Activated CD8-positive, alpha-beta memory T cell treated with anti-CD3 and anti-CD28 coated beads, Interleukin-2, amount 10 ng/mL, durations not matched to agents 7 days and 5 days (primary cell): ENCODE measurements at regions not wholly inside any gene's neighbourhood (a gene's known extent, or its start where the extent isn't known, plus 50 kb on each side); places are given as distances from the start of the nearest gene placed in this dataset.
"Not testable (repeated sequence)": the region's sequence is repeated elsewhere in the genome, so short reads cannot be mapped to it uniquely, and the experiment has no call there.

Experiments used
- ATAC-seq: fragments of 150-1000 bp; cut with Tn5 transposase; one replicate; pipeline ENCODE4 v1.10.0; 2021; ENCODE audit warnings: moderate library complexity
- CTCF ChIA-PET: fragments of 350-600 bp; sonication (Branson Sonifier 250); formaldehyde crosslinking; loops from one replicate; lab custom pipeline; 2021; ENCODE audit warnings: antibody characterized with exemption; lab: Charles Lee
- DNase-seq: peaks from one replicate; pipeline ENCODE4 v3.0.0-alpha.2; 2020
- H3K27ac Mint-ChIP-seq: one replicate; pipeline ENCODE4 v1.8.0; 2021; ENCODE audit warnings: mild to moderate bottlenecking, mixed read lengths
- H3K27me3 Mint-ChIP-seq: one replicate; pipeline ENCODE4 v1.8.0; 2021; ENCODE audit warnings: mixed read lengths
- H3K36me3 Mint-ChIP-seq: one replicate; pipeline ENCODE4 v1.8.0; 2021; ENCODE audit warnings: mild to moderate bottlenecking, mixed read lengths
- H3K4me1 Mint-ChIP-seq: one replicate; pipeline ENCODE4 v1.8.0; 2021; ENCODE audit warnings: mixed read lengths
- H3K4me3 Mint-ChIP-seq: one replicate; pipeline ENCODE4 v1.8.0; 2021; ENCODE audit warnings: mild to moderate bottlenecking, moderate library complexity, mixed read lengths
- H3K9me3 Mint-ChIP-seq: one replicate; pipeline ENCODE4 v1.8.0; 2022; ENCODE audit warnings: low read depth, mixed read lengths

DNA sequence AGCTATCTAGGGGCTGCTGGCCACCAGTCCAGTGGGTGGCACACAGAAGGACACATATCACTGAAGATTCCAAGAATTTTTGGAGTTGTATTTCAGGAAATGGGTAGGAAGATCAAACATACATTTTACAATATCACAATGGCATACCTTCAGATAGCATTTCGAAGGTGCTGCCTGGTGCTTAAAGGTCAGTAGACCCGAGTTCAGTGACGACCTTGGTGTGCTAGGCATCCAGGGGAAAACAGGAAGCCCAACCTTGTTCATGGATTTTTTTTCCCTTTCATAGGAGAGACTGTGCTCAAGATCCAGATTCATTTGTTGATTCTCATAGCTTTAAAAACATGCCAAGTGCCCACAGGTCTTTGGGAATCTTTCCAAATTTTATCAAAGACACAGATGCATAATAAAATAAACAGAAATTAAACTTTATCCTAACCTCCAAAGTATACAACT, 51.0 kb upstream of the RCBTB2 start:
- peaks cover 2% of the 10 kb centered on the region for H3K9me3 Mint-ChIP-seq
- peaks cover 40% of the 10 kb centered on the region for H3K27me3 Mint-ChIP-seq
- no peak overlapping the region for H3K27ac Mint-ChIP-seq
- CTCF ChIA-PET, result interaction anchor here (1.2 to 6.7 kb wide), 5 partner anchors 9 to 250 kb away, joined by 3 to 110 read pairs (median 4); no protein-coding TSS in a partner anchor
- peaks cover 34% of the 10 kb centered on the region for H3K4me1 Mint-ChIP-seq
- DNase-seq (no peak), ATAC-seq (no peak)
- no peak overlapping the region for H3K4me3 Mint-ChIP-seq
- H3K36me3 Mint-ChIP-seq, result peaks cover 5% of the 10 kb centered on the region

DNA sequence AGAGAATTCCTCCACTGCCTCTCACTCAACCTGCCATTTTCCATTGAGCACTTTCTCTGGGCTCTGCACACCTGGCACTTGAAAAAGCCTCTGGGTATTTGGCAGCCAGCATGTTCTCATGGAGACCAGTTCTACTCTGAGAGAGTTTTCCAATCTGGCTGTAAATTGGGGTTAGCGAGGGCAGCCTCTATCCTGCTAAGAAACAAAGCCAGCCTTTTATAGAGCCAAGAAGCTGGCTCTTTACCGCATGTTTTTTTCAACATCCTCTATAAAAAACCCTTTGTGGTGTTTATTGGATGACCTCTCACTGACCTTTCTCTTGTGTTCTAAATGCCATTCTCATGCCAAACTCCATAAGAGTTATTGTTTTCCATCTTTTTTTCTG, 52.6 kb upstream of the RCBTB2 start:
- Mint-ChIP-seq H3K27ac (no peak overlapping the region), H3K36me3 (peaks cover 5% of the 10 kb centered on the region), H3K4me3 (no peak overlapping the region), H3K9me3 (peaks cover 2% of the 10 kb centered on the region), H3K27me3 (peaks cover 38% of the 10 kb centered on the region), H3K4me1 (peaks cover 20% of the 10 kb centered on the region)
- DNase-seq (no peak), ATAC-seq (no peak)
- CTCF ChIA-PET, result interaction anchor here (1.2 to 3.1 kb wide), 3 partner anchors 80 to 251 kb away, joined by 3 to 11 read pairs (median 6); no protein-coding TSS in a partner anchor

DNA sequence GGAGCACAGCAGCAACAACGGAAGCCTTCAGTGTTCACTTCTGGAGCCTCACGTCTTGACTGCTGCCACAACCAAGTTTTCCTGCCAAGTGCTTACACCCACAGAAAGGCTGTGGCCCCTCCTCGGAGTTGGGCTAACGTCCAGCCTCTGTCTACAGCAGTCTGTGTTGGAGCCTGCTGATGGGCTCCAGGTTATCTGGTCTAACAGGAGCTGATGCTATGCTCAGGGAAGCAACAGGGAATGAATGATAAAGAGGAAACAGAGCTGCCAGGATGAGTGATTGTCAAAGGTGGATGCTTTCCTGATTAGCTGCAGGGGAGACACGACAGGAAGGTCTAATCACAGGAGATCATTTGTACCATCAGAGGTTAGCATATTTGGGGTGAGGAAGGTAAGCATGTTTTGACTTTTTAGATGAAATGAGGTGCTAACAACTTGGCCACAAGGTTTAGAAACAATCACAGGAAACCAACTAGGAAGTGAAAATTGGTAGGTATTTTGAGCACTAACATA, 53.8 kb upstream of the RCBTB2 start:
- DNase-seq (no peak), ATAC-seq (peak; percentile 23)
- H3K4me3 Mint-ChIP-seq, result no peak overlapping the region
- H3K9me3 Mint-ChIP-seq, result peaks cover 2% of the 10 kb centered on the region
- H3K27me3 Mint-ChIP-seq, result peaks cover 29% of the 10 kb centered on the region
- peaks cover 16% of the 10 kb centered on the region for H3K4me1 Mint-ChIP-seq
- H3K27ac Mint-ChIP-seq, result peak overlapping the region; percentile 34
- CTCF ChIA-PET, result interaction anchor here (1.6 to 1.7 kb wide), 2 partner anchors 9 to 252 kb away, joined by 5 to 6 read pairs; no protein-coding TSS in a partner anchor
- H3K36me3 Mint-ChIP-seq, result peaks cover 5% of the 10 kb centered on the region

DNA sequence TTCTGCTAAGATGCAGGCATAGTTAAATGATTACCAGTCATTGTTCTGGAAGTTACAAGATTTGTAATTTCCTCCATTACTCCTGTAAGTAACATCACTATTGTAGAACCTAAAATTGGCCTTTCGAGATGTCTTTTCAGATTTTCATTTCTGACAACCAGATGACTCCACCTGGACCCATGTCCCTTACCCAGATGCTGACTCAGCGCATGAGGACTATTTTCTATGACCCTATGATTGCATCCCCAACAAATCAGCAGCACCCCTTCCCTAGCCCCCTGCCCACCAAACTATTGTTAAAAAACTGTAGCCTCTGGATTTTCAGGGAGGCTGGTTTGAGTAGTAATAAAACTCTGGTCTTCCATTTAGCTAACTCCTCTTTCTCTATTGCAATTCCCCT, 55.2 kb upstream of the RCBTB2 start:
- Mint-ChIP-seq H3K4me1 (peaks cover 16% of the 10 kb centered on the region), H3K27ac (no peak overlapping the region), H3K36me3 (peaks cover 5% of the 10 kb centered on the region), H3K4me3 (no peak overlapping the region), H3K27me3 (peaks cover 16% of the 10 kb centered on the region), H3K9me3 (peaks cover 2% of the 10 kb centered on the region)
- CTCF ChIA-PET, result interaction anchor here (1.0 kb wide), 1 partner anchor 8 kb away, joined by 5 read pairs; no protein-coding TSS in a partner anchor
- no peak for ATAC-seq
- DNase-seq, result no peak

DNA sequence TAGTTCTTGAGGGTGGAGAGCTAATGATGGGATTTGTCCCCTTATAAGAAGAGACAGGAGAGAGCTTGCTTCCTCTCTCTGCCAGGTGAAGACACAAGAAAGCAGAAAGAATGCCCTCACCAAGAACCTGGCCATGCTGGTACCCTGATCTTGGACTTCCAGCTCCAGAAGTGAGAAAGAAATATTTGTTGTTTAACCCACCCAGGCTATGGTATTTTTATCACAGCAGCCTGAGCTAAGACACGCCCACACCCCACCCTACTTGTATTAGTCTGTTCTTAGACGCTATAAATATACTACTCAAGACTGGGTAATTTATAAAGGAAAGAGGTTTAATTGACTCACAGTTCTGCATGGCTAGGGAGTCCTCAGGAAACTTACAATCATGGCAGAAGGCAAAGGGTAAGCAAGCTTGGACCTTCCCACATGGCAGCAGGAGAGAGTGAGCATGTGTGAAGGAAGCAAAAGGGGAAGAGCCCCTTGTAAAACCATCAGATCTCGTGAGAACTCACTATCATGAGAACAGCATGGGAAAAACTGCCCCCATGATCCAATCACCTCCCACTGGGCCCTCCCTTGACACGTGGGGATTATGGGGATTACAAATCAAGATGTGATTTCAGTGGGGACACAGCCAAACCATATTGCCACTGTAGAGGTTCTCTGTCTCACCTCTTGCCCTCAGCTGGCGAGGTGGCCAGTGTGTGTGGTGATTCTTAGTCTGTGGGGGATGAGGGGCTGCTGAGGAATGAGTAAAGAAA, 57.4 kb upstream of the RCBTB2 start:
- Mint-ChIP-seq H3K36me3 (peaks cover 5% of the 10 kb centered on the region), H3K27ac (no peak overlapping the region), H3K9me3 (peaks cover 2% of the 10 kb centered on the region), H3K27me3 (peaks cover 2% of the 10 kb centered on the region), H3K4me1 (peaks cover 16% of the 10 kb centered on the region), H3K4me3 (no peak overlapping the region)
- DNase-seq, result no peak
- no peak for ATAC-seq
- CTCF ChIA-PET, result interaction anchor here (0.9 kb wide), 2 partner anchors 10 to 12 kb away, joined by 3 to 5 read pairs; no protein-coding TSS in a partner anchor

DNA sequence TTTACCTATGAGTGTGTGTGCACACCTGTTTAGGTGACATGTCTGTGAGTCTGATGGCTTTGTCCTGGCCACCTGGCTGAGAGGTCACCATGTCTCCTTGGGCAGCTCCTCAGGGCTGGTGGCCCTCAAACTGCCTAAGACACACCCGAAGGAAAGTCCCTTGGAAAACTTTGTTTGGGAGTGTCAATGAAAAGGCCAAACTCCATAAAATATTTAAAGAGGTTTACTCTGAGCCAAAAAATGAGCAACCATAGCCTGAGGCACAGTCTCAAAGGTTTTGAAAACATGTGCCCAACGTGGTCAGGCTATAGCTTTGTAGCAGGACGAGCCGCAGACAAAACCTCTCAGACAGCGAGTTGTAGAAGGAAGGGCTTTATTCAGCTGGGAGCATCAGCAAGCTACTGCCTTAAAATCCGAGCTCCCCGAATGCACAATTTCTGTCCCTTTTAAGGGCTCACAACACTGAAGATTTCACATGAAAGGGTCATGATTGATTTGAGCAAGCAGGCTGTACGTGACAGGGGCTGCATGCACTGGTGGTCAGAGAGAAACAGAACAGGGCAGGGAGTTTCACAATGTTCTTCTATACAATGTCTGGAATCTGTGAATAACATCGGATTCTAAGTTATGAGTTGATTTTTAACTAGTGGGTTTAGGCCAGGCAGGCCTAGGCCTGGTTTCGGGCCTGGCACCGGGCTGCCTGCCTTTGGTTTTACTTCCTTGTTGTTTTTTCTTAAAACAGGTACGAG, 58.4 kb upstream of the RCBTB2 start:
- not testable (repeated sequence) for DNase-seq, H3K27me3 Mint-ChIP-seq, H3K4me3 Mint-ChIP-seq, H3K27ac Mint-ChIP-seq, ATAC-seq, H3K36me3 Mint-ChIP-seq, H3K9me3 Mint-ChIP-seq, H3K4me1 Mint-ChIP-seq
- CTCF ChIA-PET, result interaction anchor here (9.2 kb wide), 1 partner anchor 179 kb away, joined by 119 read pairs; no protein-coding TSS in a partner anchor

DNA sequence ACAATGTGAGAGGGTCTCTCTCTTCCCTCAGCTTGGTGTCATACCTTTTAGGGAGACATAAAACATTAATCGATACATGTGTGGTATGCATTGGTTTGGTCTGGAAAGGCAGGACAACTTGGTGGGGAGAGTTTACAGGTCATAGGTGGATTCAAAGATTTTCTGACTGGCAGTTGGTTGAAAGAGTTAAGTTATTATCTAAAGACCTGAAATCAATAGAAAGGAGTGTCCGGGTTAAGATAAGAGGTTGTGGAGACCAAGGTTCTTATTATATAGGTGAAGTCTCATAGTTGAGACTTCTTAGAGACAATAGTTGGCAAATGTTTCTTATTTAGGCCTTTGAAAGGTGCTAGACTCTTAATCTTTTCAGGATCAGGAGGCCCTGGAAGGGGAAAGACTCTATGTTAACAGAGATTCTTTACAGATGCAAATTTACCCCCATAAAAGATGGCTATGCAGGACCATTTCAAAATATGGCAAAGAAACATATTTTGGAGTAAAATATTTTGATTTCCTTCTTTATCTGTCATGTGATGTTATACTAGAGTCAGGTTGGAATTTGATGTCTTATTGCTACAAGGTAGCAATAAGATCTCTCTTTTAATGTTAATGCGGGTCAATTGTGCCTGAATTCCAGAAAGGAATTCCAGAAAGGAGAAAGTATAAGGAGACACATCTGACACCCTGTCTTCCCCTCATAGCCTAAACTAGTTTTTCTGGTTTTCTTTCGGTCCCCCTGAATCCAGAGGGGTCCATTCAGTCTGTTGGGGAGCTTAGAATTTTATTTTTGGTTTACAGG, 59.2 kb upstream of the RCBTB2 start:
- no peak overlapping the region for H3K4me3 Mint-ChIP-seq
- ATAC-seq (no peak), DNase-seq (no peak)
- no peak overlapping the region for H3K27ac Mint-ChIP-seq
- H3K27me3 Mint-ChIP-seq, result peaks cover 2% of the 10 kb centered on the region
- H3K36me3 Mint-ChIP-seq, result peaks cover 2% of the 10 kb centered on the region
- CTCF ChIA-PET, result interaction anchor here (1.5 to 9.2 kb wide), 3 partner anchors 9 to 178 kb away, joined by 4 to 119 read pairs (median 6); no protein-coding TSS in a partner anchor
- H3K9me3 Mint-ChIP-seq, result peaks cover 2% of the 10 kb centered on the region
- H3K4me1 Mint-ChIP-seq, result peaks cover 1% of the 10 kb centered on the region

DNA sequence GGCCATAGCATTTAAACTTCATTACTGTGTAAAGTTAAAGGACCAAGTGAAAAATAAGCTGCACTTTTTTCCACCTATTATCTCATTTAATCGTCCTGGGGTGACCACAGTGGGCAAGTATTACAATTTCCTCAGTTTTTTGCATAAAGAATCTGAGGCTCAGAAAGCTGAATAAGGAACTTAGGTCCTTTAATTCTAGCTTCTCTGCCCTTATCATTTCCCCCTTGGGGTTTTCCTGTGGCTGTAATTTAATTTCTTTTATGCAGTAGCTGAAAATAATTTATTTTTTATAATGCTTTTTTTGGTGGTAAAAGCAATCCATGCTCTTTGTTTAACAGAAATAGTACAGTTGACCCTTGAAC, 59.8 kb upstream of the RCBTB2 start:
- Mint-ChIP-seq H3K4me1 (no peaks in the 10 kb centered on the region), H3K9me3 (peaks cover 2% of the 10 kb centered on the region), H3K4me3 (no peak overlapping the region), H3K27ac (no peak overlapping the region), H3K27me3 (peaks cover 2% of the 10 kb centered on the region), H3K36me3 (peaks cover 2% of the 10 kb centered on the region)
- CTCF ChIA-PET, result interaction anchor here (1.5 to 9.2 kb wide), 3 partner anchors 10 to 178 kb away, joined by 4 to 119 read pairs (median 6); no protein-coding TSS in a partner anchor
- no peak for ATAC-seq
- no peak for DNase-seq

DNA sequence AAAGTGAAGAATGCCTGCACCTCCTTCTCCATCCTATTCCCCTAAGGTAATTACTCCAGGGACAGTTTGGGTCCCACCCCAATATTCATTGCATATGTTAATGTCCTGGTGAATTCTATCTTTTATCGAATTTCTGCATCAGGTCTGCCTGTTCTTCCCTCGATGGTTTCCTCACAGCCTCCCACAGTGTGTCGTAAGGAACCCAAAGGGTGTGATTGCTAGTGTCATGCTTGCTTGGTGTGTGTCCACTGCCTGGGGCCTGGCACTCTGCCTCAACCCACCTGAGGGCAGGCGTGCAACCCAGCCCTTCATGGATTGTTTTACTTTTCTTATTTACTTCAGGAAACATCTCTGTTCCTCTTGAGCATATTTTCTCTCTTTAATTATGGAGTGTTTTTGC, 60.2 kb upstream of the CYSLTR2 start:
- H3K9me3 Mint-ChIP-seq, result no peaks in the 10 kb centered on the region
- H3K36me3 Mint-ChIP-seq, result no peaks in the 10 kb centered on the region
- CTCF ChIA-PET, result interaction anchor here (1.1 to 9.2 kb wide), 4 partner anchors 11 to 263 kb away, joined by 4 to 119 read pairs (median 5); no protein-coding TSS in a partner anchor

DNA sequence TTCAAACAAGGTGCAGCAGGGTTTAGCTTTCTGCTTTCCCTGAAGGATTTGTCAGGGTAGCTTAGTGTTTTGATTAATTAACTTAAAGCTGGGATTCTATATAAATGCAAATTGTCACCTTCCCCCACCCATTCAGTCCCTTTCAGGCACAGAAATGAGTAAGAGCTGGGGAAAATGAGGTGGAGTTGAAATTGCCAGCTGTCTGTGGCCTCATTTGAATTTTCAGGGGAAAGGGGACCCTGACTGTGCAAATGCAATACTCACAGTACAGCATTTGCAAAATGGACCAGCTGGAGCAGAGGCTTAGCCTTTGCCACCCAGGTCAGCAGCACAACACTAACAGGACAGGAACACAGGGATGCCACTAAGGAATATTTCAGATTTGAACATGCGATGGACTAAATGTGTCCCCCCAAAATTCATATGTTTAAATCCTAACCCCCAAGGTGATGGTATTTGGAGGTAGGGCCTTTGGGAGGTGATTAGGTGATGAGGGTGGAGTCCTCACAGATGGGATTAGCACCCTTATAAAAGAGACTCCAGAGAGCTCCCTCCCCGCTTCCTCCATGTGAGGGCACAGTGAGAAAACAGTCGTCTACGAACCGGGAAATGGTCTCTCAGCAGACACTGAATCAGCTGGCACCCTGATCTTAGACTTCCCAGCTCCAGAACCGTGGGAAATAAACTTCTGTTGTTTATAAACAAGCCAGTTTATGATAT, 59.5 kb upstream of the CYSLTR2 start:
- Mint-ChIP-seq H3K4me3 (no peak overlapping the region), H3K36me3 (no peaks in the 10 kb centered on the region), H3K27me3 (peaks cover 2% of the 10 kb centered on the region), H3K9me3 (no peaks in the 10 kb centered on the region), H3K4me1 (no peaks in the 10 kb centered on the region), H3K27ac (no peak overlapping the region)
- CTCF ChIA-PET, result interaction anchor here (1.1 to 9.2 kb wide), 6 partner anchors 14 to 263 kb away, joined by 3 to 119 read pairs (median 4); no protein-coding TSS in a partner anchor
- no peak for ATAC-seq
- DNase-seq, result no peak

More for the DNA sequence above, 60.2 kb upstream of the CYSLTR2 start:
- Mint-ChIP-seq H3K27me3 (peaks cover 2% of the 10 kb centered on the region), H3K4me1 (no peaks in the 10 kb centered on the region), H3K4me3 (no peak overlapping the region), H3K27ac (no peak overlapping the region)
- ATAC-seq, result no peak
- DNase-seq, result no peak

DNA sequence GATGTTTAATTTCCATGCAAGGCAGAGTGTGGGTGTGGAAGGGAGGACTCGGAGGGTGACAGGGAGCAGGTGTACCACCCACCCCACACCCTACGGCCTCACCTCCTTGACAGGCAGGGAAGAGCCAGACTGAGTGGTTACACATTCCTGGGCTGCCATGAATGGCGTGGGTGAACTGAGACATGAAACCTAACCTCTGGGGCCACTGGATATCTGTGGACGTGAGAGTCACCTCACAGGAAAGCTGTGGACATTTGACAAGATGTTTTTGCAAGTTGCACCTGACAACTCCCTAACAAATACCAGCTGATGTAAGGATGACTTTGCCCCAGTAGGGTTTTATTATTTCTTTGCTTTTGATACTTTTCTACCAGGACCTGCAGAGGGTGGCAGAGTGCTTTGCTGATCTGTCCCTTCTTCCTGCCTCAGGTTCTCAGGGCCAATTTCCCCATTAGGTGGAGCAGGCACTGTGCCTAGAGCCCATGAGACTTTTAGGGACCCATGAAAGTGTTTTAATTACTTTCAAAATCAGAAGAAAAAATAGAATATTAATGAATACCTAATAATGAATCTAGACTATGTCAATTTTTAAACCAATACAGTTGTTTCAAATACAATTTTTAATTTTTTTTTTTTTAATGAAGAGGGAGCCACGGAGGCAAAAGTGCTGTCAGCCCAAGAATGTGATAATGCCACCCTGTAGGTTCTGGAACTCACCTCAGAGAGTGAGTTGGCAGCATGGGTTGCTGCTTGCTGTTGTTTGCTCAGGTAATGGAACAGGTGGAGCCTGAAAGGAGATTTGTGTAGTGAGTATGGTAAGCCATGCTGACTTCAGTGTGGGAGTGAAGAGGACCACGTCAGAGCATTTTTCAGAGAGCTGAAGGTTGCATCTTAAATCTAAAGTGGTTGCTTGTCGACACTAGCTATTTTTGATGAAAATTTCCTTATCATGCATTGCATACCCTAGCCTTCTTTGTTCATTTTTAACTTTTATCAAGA, 58.0 kb upstream of the CYSLTR2 start:
- Mint-ChIP-seq H3K27me3 (peaks cover 2% of the 10 kb centered on the region), H3K9me3 (no peaks in the 10 kb centered on the region), H3K36me3 (no peaks in the 10 kb centered on the region), H3K27ac (no peak overlapping the region), H3K4me3 (no peak overlapping the region), H3K4me1 (peaks cover 3% of the 10 kb centered on the region)
- DNase-seq, result peak; percentile 73
- peak; percentile 76 for ATAC-seq
- CTCF ChIA-PET, result interaction anchor here (0.8 to 9.2 kb wide), 9 partner anchors 9 to 557 kb away, joined by 3 to 119 read pairs (median 3); no protein-coding TSS in a partner anchor
